GM18861 (cell line): ENCODE measurements at regions not wholly inside any gene's neighbourhood (a gene's known extent, or its start where the extent isn't known, plus 50 kb on each side); places are given as distances from the start of the nearest gene placed in this dataset.
"Not testable (repeated sequence)": the region's sequence is repeated elsewhere in the genome, so short reads cannot be mapped to it uniquely, and the experiment has no call there.

Experiments used
- ATAC-seq: cut with Tn5 transposase; IDR thresholded peaks from one replicate; pipeline ENCODE4 v1.9.1; 2021; ENCODE audit not compliant: unreplicated experiment

DNA sequence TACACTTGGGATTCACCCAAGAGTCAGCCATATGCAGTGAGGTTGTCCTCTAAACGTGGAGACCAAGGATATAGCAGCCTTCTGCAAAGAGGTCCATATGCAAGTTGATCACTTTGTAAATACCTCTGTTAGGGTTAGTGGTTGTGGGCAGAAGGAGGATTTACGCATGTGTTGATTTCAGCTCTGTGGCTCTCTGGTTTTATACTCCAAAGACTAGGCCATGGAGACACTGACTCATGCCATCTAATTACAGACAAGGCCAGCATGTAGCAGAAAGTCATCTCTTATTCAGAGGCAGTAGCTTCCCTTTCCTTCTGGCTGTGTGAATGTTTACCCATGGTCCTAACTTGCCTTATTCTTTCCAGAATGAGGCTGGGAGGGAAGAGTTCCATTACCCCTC, 140.9 kb upstream of the GOLGA6L4 start:
- ATAC-seq: not testable (repeated sequence)

DNA sequence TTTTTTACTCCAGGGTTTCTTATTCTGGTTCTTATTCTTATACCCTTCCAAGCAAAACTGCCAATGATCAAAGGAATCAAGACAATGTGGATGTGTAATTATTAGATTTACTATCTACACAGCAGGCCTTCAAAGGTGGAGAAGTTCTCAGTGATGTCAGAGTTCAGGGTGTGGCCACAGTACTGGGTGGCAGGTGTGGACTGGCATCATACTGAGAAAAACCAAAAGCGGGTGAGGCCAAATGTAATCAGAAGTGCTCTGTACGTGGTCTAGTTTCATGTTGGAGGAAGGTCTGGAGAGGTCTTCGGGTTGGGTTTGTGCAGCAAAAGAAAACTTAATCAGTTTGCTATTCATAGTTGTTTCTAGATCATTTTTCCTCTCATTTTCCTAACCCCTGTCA, 138.5 kb upstream of the GOLGA6L4 start:
- ATAC-seq: not testable (repeated sequence)

DNA sequence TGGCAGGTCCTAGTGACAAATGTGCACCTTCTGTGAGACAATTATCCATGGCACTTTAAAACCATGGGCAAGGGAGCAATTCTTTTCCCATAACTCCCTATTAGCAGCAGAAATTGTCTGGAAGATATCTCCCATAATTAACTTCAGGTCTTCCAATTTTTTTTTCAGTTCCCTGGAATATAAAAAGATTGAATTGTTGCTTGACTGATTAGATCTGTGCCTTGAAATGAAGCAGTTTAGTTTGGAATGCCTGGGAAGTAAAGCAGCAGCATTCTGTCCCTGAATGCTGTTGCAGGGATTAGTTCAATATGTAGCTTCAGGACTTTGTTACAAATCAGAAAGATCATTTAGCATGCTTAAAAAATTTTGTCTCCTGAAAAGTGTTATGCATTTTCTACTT, 137.0 kb upstream of the GOLGA6L4 start:
- no peak for ATAC-seq

DNA sequence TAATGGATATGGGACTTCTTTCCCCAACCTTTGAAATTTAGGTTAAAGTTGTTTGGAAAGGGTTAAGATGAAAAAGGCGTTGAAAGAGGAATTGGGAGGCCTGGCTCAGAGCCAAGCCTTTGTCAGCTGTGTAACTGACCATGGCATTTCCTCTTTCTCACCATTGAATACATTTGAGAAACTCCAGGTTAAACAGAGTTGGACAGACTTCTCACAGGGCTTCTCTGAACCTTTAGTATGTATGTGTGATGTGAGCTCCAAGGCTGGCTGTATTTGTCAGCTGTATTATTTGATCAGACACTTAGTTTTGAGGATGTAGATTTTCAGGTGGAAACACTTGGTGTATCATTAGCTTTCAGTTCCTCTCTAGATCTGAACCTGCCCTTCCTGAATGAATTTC, 136.4 kb upstream of the GOLGA6L4 start:
- no peak for ATAC-seq

DNA sequence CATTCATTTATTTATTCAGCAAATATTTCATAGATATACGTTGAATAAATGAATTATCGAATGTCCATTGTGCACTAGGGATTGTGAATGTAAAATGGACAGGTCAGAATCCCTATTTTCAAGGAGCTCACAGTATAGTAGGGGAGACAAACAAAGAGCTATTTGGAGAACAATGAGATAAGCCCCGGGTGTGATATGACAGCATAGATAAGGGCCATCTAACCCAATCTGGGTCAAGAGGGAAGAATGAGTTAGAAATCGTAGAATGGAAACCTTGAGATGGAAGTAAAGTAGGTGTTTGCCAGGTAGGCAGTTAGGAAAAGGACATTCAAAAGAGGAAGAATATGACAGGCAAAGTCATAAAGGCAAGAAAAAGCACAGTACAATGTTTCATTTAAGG, 132.2 kb upstream of the GOLGA6L4 start:
- ATAC-seq: no peak

DNA sequence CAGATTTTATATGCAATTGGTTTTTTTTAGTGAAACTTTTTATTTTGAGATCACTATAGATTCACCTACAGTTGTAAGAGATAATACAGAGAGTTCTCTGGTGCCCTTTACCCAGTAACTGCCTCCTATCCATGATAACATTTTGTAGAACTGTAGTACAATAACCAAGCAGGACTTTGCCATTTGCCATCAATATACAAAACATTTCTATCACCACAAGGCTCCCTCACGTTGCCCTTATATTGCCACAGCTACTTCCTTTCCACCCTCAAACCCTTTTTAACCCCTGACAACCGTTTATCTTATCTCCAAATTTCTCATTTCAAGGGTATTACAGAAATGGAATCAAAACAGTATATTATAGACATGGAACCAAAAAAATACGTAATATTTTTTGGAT, 130.7 kb upstream of the GOLGA6L4 start:
- no peak for ATAC-seq

DNA sequence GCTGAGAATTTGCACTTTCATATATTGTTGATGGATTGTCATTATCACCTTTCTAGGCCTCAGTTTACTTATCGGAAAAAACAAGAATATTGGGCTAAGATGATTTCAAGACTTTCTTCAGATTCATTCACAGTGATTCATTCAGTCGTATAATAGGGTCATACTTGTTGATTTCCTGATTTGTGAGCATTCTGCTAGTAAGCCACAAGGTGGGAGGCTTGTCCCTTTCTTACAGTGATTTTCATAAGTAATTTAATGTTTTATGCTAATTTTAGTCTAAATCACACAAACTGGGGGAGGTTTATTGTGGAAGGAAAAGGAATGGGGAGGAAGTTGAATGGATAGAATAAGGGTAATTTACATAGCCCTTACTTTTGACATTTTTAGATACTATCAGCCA, 126.8 kb upstream of the GOLGA6L4 start:
- no peak for ATAC-seq

DNA sequence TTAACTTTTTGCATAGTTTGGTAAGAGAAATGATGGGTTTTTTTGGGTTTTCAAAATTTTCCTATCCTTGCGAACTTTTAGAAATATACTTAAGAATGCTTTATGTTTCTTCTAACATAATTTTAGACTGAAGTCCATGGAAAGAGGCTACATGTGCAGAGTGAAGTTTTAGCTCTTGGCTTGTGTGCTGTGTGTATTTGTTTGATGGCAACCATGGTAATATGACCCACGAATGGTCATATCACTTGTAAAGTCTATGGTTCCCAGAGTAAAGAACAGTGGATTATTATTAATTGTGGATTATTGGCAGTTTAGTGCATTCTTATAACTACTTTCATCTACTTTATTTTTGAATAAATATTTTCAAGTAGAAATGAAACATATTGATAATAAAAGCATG, 124.0 kb upstream of the GOLGA6L4 start:
- no peak for ATAC-seq

DNA sequence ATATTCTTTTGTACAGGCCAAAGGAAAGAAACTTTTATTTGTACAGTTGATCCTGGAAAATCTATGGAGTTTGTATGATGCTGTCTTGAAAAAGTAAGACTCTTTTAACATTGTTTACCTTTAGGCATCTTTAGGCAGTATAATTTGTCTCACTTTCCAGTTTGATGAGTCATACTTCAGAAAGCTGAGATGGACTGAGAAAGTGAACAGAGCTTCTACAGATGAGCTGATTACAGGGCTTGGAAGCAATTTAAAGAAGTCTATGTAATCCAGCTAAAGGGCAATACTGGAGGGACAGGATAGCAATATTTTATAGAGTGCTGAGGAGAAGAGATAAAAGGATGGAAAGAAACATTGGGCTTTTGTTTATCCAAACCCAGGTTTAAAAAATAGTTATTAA, 123.5 kb upstream of the GOLGA6L4 start:
- ATAC-seq: no peak

DNA sequence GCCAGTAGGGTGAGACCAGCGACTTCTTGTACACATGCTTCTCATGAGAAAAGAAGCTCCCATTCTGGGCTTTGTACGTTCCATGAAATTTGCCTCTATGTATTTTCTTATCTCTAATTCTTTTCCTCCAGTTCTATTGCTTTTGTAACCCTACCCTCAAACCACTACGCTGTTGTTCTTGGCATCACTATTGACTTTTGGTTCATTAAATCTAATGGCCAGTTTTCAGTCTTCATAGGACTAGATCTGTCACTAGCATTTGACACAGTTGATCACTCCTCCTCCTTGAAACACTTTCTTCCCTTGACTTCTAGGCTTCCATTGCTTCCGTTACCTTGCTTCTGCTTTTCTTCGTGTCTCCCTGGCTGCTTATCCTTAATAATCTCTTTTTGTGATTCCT, 121.7 kb upstream of the GOLGA6L4 start:
- ATAC-seq: no peak

DNA sequence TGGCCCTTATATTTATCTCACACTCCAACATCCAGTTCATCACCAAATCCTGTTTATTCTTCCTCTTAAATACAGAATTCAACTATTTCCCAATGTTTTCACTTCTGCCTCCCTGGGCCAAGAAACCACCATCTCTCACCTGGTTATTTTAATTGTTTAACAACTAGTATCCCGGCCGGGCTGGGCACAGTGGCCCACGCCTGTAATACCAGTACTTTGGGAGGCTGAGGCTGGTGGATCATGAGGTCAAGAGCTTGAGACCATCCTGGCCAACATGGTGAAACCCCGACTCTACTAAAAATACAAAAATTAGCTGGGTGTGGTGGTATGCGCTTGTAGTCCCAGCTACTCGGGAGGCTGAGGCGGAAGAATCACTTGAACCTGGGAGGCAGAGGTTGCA, 120.9 kb upstream of the GOLGA6L4 start:
- ATAC-seq: not testable (repeated sequence)

DNA sequence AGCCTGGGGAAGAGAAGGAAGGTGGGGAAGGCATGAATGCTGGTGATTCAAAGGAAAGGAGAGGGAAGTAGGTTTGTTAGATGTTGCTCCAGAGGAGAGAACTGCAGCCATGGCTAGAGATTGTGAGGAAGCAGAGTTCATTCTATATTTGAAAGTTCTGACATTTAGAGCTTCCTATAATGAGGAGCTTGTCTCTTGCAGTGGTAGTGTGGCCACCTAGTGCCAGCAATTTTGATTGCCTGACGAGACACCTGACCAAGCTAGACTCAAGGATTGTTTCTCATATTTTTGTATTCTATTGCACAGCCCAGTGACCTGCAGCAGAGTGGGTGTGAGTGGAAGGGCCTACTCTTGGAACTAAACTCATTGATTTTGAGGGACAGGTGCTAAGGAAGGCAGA, 116.2 kb upstream of the GOLGA6L4 start:
- ATAC-seq: not testable (repeated sequence)

DNA sequence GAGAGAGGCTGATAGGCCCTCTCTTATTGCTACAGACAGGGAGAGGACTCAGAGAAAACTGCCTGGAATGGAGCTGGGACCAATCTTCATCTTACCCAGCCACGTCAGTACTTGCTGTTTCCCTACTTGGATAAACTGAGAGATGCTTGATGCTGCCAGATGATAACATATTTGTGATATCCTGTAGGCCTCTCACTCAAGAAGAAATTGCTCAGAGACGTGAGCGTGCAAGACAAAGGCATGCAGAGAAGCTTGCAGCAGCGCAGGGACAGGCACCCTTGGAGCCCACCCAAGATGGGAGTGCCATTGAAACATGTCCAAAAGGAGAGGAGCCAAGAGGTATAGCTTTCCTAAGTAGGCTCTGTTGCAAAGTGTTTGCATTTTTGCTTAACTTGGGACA, 114.7 kb upstream of the GOLGA6L4 start:
- not testable (repeated sequence) for ATAC-seq

DNA sequence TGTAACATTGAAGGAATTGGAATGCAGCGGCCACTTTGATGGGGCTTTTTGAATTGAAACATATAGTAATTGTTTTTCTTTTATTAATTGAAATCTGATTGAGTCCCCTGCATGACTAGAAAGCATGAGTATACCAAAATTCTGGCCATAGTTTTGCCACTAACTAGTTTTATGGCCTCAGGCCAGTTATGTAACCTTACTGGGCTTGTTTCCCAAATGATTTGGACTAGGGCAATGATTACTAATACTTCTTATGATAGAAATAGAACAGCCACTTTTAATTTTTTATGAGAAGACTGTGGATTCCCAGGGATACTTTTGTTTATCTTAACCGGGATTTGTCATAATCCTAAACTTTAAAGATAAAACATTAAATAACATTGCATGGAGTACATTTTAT, 106.9 kb upstream of the GOLGA6L4 start:
- not testable (repeated sequence) for ATAC-seq

DNA sequence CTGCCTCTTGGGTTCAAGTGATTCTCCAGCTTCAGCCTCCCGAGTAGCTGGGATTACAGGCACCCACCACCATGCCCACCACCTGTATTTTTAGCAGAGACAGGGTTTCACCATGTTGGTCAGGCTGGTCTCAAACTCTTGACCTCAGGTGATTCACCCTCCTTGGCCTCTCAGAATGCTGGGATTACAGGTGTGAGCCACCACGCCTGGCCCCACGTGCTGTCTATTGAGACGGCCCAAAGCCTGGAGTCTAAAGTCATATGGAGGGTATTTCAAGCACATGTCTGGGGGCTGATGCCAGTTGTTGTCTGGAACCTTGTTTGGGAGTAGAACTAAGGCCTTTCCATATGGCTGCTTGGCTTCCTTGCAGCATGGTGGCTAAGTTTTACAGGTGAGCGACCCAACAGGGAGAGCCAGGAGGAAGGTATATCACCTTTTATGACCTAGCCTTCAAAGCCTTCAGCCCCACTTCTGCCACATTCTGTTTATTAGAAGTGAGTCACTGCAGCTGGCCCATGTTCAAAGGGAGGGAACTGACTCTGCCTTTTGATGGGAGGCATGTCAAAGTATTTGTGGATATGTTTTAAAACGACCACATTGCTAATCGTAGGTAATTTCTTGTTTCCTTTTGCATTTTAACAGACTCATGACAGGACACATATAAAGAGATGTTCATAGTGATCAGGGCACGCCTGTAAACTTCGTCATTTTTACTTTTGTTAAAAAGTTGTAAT, 105.3 kb upstream of the GOLGA6L4 start:
- not testable (repeated sequence) for ATAC-seq

DNA sequence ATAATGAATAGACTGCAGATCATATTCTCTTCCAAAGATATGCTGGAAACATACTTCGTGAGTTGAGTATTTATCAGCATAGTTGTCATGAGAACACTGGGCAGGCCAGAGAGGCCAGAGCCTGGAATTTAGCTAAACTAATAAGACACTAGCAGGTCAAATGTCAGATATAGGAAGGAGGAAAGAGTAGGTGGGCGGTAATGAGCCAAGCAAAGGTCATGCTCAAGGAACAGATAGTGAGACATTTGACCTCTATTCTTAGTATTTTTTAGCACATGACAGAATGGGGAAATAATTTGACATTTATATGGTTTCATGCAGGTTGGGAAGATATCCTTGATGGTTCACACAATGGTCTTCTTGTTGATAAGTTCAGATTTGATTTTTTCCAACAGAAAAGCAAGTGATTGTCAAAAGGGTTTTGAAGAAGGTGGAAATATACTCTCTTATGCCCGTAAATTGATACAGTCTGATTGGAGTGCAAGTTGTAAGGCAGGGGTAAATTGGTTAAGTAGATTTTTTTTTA, 99.6 kb upstream of the GOLGA6L4 start:
- not testable (repeated sequence) for ATAC-seq

DNA sequence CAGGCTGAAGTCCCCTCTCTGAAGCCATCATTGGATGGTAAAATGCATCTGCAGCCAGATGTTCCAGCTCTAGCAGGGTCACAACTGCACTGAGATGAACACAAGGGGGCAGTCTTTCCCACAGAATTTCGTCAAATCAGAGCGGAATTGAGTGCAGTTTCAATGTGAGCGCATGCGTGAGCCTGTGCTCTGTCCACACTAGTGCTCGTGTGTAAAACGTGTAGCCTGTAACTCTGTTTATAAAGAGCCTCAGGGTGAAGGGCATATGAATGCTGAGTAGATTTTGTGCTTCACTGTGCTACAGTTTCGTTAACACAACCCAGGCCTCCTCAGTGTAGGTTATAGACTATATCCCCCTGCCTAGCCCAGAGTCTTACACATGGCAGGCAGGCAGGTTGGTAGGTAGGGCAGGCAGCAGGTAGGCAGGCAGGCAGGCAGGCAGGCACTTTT, 92.7 kb upstream of the GOLGA6L4 start:
- peak; percentile 94 for ATAC-seq

DNA sequence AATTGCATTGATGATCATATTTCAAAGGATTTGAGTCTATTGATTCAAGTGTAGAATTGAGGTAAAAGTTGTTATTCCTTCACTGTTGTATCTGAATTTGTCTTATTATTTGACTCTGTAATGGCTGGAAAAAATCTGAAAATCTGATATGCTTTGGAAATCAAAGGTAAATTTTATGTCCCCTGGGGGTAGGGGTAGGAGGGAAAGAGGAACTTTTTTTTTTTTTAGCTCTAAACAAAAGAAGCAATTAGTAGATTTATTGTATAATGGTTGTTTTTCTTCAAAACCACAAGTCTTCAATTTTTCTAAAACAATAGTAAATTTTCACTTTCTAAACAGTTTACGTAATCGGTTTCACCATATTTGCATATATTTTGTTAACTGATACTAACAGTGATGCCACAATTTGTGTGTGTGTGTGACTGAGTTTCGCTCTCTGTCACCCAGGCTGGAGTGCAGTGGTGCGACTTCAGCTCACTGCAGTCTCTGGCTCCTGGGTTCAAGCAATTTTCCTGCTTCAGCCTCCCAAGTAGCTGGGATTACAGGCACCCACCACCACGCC, 91.7 kb upstream of the GOLGA6L4 start:
- ATAC-seq: peak; percentile 64

DNA sequence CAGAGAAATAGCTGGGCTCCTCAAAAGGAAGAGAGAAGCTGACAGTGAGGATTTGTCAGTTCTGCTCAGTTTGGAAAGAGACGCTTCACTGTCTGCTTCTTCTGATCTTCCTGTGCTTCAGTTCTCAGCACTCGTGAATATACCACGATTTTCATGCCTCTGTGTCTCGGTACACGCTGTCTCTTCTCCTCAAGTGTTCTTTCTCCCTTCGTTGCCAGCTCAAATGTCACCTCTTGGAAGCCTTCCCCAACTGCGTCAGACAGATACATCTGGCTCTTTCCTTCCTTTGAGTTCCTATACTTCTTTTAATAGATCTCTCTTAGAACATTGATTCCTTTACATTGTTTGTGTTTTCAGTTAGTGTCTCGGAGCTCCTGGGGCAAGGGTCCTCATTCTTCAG, 90.6 kb upstream of the GOLGA6L4 start:
- not testable (repeated sequence) for ATAC-seq

DNA sequence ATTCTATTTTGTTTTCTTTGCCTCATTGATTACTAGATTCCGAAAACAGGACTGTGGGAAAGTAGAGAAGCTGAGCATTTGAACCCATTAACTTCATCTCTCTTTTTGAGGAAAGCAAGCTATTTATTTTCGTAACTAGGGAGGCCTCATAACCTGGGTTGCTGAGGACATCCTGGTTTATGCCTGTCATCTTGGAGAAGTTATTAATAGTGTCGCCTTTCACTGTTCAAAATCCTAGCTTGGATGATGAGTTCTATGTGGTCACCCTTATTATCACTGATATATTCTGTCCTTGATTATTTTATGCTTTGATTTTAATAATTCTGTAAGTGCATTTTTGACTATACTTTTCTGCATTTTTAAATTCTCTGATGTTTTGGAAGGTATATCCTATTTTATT, 89.3 kb upstream of the GOLGA6L4 start:
- not testable (repeated sequence) for ATAC-seq

DNA sequence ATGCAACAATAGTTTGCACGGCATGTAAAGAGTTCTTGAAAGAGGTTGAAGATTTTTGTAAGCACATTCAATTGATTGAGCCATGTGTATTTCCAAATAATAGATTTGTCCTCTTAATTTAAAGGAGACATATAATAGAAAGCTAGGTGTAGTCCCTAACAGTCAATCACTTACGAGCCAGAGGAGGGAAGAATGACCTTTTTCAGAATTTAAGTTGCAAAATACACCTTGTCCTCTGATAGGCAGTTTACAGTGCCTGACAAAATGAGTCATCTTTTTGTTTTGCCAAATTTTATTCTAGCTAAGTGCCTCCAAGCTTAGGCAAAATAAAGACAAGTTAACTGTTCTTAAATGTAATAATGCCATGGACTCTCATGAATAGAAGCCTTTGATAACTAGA, 88.3 kb upstream of the GOLGA6L4 start:
- not testable (repeated sequence) for ATAC-seq

DNA sequence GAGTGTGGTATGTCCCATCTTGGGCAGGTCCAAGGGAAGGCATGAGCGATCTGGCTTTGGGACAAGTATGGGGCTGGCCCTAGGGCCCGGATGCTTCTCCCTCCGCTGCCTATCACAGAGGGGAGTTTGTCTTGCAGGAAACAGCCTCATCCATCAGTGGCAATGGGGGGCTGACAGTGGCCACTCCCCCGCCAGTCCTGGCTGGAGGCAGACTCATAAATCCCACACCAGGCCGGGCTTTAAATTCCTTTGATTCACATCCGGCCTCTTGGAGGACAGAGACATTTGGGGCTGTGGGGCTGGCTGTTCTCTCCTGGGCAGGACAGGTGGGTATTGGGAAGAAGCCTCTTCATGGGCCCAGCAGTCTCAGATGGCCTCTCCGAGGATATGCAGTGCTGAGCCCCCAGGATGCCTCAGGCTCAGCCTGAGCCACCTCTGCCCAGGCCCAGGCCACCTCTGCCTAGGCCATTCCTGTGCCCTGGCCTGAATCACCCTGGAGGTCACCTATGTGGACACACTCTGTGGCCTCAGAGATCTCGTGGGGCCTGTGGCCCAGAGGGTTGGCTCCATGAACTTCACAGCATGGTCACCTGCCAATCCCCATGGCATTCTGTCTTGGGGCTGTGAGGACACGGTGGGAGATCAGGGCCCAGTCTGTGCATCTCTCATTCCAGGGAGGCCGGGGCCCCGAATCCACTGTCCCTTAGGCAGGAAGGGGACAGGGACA, 84.2 kb upstream of the GOLGA6L4 start:
- ATAC-seq: no peak
